C1 segment of cervical spinal cord (tissue), 14 donors: ENCODE measurements at regions not wholly inside any gene's neighbourhood (a gene's known extent, or its start where the extent isn't known, plus 50 kb on each side); places are given as distances from the start of the nearest gene placed in this dataset.

Source experiments
- DNase-seq, 14 donors: peaks; one replicate each; lab custom pipeline; 2025; lab: John Stamatoyannopoulos, UW

DNA sequence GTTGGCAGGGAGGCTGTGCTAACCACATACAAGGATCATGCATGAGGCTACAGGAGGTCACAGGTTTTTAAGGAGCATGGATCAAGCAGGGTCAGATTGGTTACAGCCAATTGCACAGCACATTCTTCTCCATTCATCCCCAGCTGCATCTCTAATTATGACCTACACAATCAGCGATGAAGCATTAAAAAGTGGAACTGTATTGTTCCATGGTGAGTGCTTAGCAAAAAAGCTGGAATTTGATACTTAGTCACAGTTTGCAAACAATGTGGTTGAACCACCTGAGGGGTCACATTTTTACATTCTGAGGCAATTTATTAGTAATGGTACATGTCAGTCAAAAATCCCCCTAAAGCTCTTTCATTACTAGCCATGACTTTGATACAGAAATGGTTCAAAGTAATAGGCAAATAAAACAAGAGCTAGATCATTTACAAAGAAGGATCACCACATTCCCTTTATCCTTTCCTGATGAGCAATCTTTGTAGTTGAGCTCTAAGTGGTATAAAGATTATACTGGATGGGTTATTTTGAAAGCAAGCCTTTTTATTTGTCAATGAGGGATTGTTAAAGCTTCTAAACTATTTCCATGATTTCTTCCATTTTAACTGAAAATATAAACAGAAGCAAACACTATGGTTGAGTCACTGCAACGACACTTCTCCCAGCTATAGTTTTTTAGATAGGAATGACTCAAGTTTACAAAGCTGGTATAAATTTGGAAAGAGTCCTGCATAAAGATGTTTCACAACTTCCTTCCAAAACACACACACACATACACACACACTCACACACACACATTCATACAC lies 217.8 kb upstream of the SEMA3A start:
- no peak for DNase-seq

DNA sequence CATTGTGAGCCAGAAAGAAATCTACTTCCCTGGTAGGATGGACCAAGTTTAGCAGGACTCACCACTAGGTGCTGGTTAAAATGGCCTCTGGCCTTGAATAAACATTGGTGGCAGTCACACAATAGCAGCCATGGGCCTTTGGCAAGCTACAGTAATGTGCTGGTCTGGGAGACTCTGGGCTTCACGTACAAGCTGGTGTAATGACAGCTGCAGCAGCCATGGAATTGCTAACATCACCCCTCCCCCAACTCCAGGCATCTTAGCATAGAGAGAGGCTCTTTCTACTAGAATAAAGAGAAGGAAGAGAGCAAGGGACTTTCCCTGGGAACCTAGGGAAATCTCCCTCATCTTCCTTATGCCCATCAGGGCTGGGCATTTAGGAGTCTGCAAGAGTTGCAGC lies 205.1 kb upstream of the SEMA3A start:
- no peak for DNase-seq

DNA sequence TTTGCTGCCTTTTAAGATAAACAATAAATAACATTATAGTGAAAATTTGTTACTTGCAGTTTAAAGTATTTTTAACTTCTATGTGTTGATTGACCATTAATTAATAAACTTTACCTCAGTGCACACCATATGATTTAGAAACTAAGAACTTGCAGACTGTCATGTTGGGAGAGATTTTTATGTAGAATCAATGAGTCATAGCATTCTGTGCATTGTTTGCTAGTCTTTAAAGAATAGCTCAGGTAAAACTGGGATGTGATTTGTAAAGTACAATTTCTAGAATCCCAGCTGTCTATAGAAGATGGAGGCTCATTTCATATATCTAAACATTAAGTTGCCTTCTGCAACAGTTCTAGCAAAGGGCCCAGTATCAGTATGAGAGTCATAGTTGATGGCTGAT lies 199.6 kb upstream of the SEMA3A start:
- no peak for DNase-seq

DNA sequence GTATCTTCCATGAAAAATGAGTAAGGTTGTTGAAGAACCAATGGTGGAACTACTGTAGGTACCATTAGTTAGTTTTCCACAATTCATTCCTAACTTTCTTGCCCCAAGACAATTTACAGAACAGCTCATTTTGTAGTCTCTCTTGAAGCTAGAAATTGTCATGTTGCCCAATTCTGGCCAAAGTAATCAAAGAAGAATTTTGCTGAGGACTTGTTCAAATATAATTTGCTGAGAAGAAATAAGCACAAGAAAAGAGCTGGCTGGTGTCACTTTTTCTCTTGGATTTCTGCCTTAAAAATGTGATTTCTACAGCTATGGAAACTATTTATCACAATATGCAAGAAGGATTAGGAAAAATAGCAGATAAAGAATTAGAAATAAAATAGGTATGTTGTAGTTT lies 199.2 kb upstream of the SEMA3A start:
- DNase-seq = no peak

DNA sequence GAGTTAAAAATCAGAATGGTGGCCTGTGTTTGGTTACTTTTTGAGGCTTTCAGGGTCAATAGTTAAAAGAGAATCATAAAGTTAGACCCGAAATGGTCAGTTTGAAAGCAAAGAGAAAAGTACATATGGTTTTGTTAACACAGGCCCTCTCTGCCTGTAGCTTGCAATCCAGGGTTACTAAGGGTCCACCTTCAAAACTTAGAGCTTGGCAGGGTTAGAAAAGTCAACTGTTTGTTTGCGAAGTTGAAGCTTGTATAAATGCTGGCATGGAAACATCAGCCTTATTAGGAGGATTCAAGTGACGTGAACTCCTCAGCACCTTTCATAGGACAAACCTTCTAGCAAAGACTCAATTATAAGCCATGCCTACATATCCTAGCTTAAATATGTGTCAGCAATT lies 196.3 kb upstream of the SEMA3A start:
- DNase-seq = no peak

DNA sequence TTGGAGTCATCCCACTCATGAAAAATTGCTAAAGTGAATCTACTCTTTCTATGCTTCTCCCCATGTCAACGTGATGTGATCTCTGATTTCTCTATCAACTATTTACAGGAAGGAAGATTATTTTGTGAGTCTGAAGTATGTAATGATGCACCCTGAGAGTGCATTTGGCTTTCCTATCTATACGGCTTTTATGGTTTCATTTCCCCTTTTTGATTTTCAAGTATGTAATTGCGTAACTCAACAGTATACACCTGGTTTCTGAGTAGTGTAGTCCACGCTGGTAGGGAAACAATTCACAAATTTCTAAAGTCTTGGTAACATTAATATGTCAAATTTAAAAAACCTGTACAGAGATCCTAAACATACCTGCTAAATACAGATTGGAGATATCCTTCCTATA lies 194.7 kb upstream of the SEMA3A start:
- DNase-seq = no peak

DNA sequence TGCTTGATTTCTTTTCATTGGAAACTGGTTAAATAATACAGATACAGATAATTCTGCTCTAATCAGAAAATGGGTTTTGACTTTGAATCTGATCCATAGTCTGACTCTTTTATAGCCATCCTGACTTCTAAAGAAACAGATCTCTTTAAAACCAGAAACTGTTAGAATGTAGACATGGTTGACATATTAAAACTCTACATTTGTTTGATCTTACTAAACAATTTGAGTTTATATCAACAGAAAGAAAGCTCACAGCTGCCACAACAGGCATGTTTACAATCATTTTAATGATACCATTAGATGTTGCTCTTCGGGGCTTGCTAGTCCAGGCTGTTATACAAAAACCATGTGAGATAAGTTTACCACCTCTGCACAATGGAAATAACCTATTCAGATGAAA lies 193.0 kb upstream of the SEMA3A start:
- no peak for DNase-seq

DNA sequence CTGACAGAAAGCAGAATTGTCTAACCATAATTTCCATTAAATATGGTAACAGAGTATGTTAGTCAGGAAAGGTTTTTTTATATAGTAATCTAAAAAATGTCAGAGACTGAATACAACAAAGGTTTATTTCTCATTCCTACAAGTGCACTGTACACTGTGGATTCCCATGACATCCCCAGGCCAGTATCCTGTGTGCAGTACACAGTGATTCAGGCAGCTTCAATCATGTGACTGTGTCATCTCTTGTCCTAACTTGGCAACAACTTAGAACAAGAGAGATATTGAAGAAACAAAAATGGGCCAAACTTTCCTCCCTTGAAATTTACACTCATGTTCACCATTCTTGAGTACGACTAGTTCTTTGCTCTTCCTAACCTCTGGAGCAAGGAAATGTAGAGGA lies 189.8 kb upstream of the SEMA3A start:
- no peak for DNase-seq

DNA sequence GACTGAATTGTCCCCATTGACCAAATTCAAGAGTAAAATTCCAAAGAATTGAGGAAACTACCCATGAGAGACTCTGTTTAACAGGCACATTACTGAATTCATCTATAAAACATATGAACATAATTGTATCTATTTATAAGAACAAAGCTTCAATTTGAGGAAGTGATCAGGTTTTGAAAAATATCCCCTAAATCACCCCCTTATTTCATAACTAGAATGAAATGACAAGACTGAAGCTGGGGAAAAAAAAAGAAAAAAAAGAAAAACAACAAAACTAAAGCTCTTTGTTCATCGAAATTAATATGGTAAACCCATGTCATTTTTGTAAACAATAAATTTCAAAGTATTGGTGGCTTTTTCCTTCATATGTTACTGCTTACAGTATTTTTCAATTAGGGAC lies 184.9 kb upstream of the SEMA3A start:
- no peak for DNase-seq

DNA sequence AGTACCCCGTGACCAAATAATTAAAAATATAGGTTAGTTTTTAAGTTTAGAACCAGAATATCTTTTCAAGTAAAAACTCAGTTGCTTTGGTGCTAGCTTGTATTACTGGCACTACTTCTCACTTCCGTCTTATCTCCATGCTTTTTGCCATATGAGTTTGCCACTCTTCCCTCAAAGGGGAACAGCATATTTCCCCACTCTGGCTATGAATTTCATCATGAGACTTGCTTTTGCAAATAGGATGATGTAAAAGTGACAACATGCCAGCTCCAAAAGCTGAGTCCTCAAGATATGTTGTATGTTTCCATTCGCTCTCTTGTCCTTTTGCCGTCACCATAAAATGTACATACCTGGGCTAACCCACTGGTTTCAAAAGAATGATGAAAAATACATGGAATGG lies 178.1 kb upstream of the SEMA3A start:
- no peak for DNase-seq

DNA sequence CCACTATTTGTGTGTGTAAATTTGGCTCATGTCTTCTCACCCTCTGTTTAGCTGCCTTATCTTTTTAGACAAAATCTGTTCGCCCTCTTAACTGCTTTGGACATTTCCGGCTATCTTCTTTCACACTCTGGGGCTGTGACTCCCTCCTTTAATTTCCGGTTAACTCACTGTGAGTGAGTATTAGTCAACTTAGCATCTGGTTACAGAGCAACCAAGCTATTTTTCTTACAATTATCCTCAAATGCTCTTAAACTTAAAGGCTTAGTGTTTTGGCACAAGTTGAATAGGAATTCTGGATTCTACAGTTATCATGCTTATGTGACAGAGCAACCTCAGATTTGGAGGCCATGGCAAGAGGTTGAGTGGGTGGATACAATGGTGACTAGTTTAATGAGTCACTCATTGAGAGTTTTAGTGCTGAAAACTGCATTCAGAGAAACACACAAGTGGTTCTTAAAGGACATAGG lies 177.6 kb upstream of the SEMA3A start:
- DNase-seq = no peak

DNA sequence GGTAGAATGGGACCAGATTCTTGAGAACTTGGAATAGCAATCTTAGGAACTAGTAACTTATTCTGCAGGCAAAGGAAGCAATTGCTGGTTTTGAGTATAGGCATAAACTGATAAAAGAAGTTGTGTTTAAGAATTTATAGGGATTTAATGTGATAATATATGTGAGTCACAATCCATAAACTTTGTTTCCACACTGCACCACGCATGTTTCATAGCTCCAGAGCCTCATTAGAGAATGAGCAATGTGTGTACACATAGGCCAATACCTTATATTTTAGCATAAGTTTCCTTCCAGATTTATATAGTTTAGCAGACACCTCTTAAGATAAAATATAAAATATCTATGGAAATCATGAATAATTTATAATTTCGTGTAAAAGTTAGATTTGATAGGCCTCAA lies 175.5 kb upstream of the SEMA3A start:
- no peak for DNase-seq

DNA sequence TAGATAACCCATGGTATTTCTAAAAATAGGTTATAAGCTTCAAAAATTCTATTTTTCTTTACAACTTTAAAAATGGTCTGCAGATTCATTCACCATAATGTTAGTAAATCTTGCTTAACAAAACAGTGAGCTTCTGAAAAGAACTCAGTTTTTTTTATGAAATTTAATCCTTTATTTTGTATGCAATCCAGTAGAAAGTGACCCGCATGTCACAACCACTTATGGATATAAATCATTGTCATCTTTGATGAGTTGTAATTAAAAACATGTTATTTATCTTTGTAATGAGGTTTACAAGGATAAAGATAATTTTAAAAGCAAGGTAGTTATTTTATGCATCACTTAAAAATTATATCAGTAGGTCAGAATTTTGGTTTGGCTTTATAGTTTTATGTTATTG lies 173.5 kb upstream of the SEMA3A start:
- DNase-seq = no peak

DNA sequence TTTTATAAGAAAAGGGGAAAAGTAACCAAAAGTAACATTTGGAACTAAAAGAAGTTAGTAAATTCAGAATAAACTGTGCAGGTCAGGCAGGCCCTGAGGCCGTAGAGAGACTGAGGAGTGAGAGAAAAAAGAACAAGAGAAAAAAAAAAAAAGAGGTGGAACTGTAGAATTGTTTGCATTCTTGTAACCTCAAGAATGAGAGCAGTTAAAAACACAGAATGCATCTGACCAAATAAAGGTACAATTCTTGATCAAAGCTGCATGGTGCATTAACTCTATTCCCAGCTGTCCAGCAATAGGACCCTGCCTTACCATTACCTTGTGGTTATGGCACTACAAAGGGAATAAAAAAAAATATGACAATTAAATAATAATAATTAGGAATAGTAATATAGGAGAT lies 170.1 kb upstream of the SEMA3A start:
- DNase-seq = no peak

DNA sequence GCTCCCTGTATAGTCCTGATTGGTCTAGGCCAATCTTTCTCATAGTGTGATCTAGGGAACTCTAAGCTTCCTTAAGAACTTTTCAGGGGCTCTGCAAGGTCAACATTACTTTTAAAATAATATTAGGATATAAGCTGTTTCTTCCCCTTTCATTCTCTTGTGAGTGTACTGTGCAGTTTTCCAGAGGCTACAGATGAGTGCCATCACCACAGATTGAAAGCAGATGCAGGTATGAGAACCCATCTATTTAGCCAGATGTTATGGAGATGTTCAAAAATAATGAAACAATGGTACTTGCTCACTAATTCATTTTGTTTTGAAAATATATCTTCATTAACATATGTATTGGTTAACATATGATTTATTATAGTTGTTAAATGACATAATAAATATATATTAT lies 169.2 kb upstream of the SEMA3A start:
- DNase-seq = no peak

DNA sequence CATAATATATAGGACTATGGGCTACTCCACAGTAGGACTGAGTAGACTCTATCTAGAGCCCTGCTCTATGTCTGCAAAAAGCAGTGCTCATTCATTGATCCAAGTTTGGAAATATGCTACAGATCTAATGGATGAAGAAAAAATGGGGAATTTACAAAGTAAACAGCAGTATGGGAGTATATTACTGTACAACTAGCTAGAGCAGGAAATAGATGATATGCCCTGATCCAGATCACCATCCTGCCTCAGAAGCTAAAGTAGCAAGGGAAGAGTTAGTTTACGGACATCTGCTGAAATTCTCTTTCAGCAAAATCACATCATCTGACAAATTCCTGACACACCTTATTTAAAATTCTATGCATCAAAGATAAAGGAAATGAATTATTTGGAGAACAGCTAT lies 168.2 kb upstream of the SEMA3A start:
- no peak for DNase-seq

DNA sequence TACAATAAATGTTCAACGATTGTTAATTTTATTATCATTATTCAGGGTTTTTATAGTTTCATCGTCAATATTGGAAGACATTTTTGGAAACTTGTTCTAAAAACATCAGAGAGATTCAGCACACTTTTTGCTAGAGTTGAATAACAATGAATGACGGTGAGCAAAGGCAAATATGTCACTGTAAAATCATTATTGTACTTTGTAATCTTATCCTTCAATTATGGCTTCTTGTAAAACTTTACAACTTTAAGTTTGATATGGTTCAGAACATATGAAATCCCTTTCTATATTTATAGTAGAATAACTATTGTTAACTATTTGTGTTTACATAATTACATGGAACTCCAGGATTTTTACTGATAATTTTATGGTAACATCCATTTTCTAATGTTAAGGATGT lies 167.8 kb upstream of the SEMA3A start:
- no peak for DNase-seq

DNA sequence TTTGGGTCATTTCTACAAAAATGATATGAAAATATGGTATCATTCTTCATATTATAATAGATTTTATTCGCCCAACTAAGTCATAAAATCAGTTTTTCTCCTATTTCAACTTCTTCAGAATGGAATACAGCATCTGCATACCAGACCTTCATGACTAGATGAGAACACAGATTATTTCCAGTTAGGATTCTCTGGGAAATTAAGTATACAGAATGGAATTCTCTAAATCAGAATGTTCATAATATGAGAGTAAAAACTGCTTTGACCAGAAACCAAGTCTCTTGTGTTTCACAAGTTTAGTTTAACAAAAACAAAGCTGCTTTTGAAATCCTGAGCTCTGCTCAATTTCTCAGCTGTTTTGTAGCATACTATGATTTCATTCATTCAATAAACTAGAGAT lies 160.3 kb upstream of the SEMA3A start:
- DNase-seq = no peak

DNA sequence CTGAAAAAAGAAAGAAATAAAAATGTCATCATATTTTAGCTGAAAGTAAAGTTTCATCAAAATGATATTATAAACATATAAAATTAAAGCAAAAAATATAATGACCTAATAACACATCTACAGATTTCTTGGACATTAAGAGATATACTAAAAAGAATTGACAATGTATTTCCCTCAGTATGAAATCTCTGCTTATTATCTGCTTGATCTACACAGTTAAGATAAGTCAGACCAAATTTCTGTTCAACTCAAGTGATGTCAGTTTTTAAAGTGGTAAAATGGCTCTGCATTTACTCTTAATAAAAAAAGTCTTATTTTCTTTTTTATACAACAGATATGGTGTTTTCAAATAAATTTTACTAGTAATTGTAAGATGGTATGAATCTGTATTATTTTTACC lies 159.4 kb upstream of the SEMA3A start:
- no peak for DNase-seq

DNA sequence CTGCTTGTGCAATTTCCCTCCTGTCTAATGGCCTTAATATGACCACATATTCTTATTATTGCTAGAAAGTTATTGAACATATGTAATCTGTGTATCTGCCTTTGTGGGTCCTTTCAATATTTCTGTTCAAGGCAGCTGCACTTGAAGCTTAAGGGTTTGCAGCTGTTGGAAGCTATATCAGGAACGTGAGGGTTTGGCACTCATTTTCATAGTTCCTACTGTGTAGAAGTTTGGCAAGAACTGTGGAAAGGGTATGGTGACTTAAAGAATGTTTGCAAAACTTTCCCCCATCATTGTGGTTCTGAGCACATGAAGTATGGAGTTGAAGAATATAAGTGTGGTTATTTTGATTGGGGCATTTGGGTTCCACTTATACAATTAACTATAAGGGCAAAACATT lies 144.7 kb upstream of the SEMA3A start:
- no peak for DNase-seq

DNA sequence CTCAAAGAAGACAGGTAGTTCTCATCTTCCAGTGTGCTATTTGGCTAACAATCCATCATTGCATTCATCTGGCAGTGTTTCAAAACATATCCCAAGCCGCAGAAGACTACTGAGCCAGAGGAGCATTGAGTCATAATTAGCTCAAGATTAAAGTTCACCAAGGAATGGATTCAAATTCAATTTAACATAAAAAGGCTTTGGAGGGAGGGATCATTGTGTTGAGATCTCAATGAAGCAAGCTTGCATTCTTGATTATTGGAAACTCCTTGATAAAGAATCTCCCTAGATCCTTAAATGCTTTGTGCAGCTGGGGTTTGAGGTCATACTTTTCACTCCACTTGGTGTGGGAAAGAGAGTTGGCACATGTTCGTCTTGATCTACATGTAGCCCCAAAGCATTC lies 142.8 kb upstream of the SEMA3A start:
- DNase-seq = no peak

DNA sequence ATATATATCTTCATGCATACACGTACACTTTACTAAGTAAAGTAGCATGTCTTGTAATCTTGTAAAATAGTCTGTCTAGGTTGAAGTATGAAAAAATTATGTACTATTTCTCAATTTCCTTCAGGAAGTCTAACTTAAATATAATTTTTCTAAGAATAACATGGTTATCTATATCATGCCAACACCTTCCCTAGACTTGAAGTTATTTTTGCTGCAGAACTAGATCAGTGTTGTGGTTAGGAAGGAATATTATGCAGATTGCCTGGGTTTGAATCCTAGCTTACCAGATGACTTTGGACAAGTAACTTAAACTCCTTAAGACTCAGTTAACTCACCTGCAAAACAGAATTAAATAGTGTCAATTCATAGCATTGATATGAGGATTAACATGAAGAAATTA lies 142.2 kb upstream of the SEMA3A start:
- DNase-seq = no peak

DNA sequence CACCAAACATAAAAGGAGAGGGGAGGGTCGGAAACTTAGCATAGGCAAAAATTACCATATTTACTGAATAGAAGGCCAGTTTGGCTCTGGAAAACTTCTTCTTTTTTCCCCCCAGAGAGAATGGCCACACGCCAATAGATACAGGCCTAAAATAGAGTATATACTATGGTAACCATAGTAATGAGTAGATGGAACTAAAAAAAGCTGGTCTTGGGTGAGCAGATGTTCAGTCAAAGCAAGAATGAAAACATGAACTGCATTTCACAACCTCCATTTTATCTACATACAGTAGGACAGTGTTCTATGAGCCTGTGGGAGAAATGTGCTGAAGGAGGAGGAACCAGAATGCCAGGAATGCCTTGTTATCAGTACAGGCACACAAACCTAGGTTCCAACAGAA lies 141.7 kb upstream of the SEMA3A start:
- DNase-seq = no peak

DNA sequence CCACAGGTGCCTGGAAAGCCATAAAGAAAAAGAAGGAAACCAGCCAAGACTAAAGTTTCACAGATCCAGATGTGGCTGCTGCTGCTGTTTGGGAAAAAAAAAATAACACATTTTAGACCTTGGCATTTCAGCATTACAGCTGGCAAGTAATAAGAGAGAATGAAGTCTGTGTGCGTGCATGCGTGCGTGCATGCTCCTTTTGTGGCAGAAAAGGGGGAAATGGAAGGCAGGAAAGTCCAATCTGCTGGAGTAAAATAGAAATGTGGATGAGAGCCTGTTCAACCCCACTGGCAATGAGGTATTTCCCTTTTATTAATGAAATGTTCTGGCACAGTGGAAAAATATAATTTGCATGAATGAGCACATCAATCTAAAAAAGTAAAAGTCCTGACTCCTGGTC lies 137.0 kb upstream of the SEMA3A start:
- DNase-seq = no peak
